ENCODE measurements at regions not wholly inside any gene's neighbourhood (a gene's known extent, or its start where the extent isn't known, plus 50 kb on each side); places are given as distances from the start of the nearest gene placed in this dataset.

DNA sequence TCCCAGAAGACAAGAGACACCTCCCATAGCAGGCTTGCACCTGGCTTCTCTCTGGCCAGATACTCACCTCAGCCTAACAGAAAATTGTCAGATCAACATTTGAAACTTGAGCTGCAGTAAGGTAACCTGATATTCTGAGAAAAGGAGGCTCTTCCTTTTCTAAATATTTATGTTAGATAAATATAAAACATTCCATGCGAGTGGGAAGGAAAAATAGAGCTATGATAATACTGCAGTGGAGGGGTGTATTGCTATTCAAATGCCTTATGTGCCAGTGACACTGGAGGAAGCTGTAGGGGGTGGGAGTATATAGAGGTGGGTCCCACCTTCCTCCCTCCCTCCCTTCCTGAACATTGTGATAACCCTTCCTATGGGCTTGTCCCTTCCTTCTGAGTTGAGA, 515.5 kb upstream of the CHAC2 start:
- Histone ChIP-seq H2BK5ac (ENCODE audit: low read length) (no peak overlapping the region), H3K27ac (replicated peaks; ENCODE audit: low read length) (no peak overlapping the region), H4K8ac (ENCODE audit: low read depth, low read length) (no peak overlapping the region), H3K4me2 (ENCODE audit: insufficient read depth, low read length, poor library complexity, severe bottlenecking) (no peak overlapping the region), H3K18ac (ENCODE audit: low read length) (no peak overlapping the region), H3K36me3 (replicated peaks in 1 of 2; ENCODE audit: control insufficient read depth in 2 of 2, insufficient read depth in 2 of 2, low read length in 2 of 2) (no peaks in the 10 kb centered on the region), H3K4me1 (ENCODE audit: control insufficient read depth in 2 of 2, insufficient read depth in 1 of 2, low read depth in 1 of 2, low read length in 2 of 2) (no peaks in the 10 kb centered on the region), H2AK5ac (ENCODE audit: low read depth, low read length) (no peak overlapping the region), H3K9me3 (replicated peaks in 1 of 2; ENCODE audit: control insufficient read depth in 2 of 2, insufficient read depth in 1 of 2, low read depth in 1 of 2, low read length in 2 of 2) (no peaks in the 10 kb centered on the region), H3K4ac (ENCODE audit: low read length) (no peak overlapping the region), H2BK12ac (ENCODE audit: low read length) (no peak overlapping the region), H4K91ac (ENCODE audit: low read depth, low read length, poor library complexity) (no peak overlapping the region), H3K14ac (ENCODE audit: low read length) (no peak overlapping the region), H2AFZ (ENCODE audit: low read length) (no peak overlapping the region), H2BK15ac (ENCODE audit: low read length) (no peak overlapping the region), H3K9ac (ENCODE audit: low read depth, low read length, poor library complexity) (no peak overlapping the region), H3K79me1 (ENCODE audit: low read depth, low read length) (no peaks in the 10 kb centered on the region), H2BK120ac (ENCODE audit: low read depth, low read length) (no peak overlapping the region), H3K23ac (ENCODE audit: low read depth, low read length, poor library complexity) (no peak overlapping the region), H3K27me3 (ENCODE audit: control insufficient read depth in 3 of 3, insufficient read depth in 3 of 3, low read depth in 1 of 3, low read length in 3 of 3) (no peaks in the 10 kb centered on the region), H3K4me3 (ENCODE audit: low read length in 2 of 2) (no peak overlapping the region)
- DNase-seq (ENCODE audit: low spot score) = no peak
- no CpG with 5 or more reads among the region's 1 CpG for WGBS, 2 donors (ENCODE audit: extremely low coverage in 2 of 2, insufficient read length in 2 of 2, insufficient replicate concordance in 1 of 2)

- no peak overlapping the region for H4K91ac ChIP-seq (ENCODE audit: low read depth, low read length, poor library complexity)
- no peak overlapping the region for H4K8ac ChIP-seq (ENCODE audit: low read depth, low read length)
- no CpG with 5 or more reads among the region's 6 CpGs for WGBS, 2 donors (ENCODE audit: extremely low coverage in 2 of 2, insufficient read length in 2 of 2, insufficient replicate concordance in 1 of 2)
- H3K18ac ChIP-seq (ENCODE audit: low read length) = no peak overlapping the region
- no peak overlapping the region for H3K14ac ChIP-seq (ENCODE audit: low read length)
- H3K79me1 ChIP-seq (ENCODE audit: low read depth, low read length) = no peaks in the 10 kb centered on the region
- H3K9ac ChIP-seq (ENCODE audit: low read depth, low read length, poor library complexity) = no peak overlapping the region
- no peak overlapping the region for H3K4ac ChIP-seq (ENCODE audit: low read length)
- no peak overlapping the region for H2AFZ ChIP-seq (ENCODE audit: low read length)
- H3K27ac ChIP-seq (replicated peaks; ENCODE audit: low read length) = no peak overlapping the region
- no peaks in the 10 kb centered on the region for H3K27me3 ChIP-seq (ENCODE audit: control insufficient read depth in 3 of 3, insufficient read depth in 3 of 3, low read depth in 1 of 3, low read length in 3 of 3)
- H3K23ac ChIP-seq (ENCODE audit: low read depth, low read length, poor library complexity) = no peak overlapping the region
- no peak overlapping the region for H2AK5ac ChIP-seq (ENCODE audit: low read depth, low read length)
- no peak overlapping the region for H3K4me3 ChIP-seq (ENCODE audit: low read length in 2 of 2)
- H3K4me1 ChIP-seq (ENCODE audit: control insufficient read depth in 2 of 2, insufficient read depth in 1 of 2, low read depth in 1 of 2, low read length in 2 of 2) = no peaks in the 10 kb centered on the region
- no peak overlapping the region for H3K4me2 ChIP-seq (ENCODE audit: insufficient read depth, low read length, poor library complexity, severe bottlenecking)
- H2BK120ac ChIP-seq (ENCODE audit: low read depth, low read length) = no peak overlapping the region
- no peak overlapping the region for H2BK12ac ChIP-seq (ENCODE audit: low read length)
- H3K36me3 ChIP-seq (replicated peaks in 1 of 2; ENCODE audit: control insufficient read depth in 2 of 2, insufficient read depth in 2 of 2, low read length in 2 of 2) = no peaks in the 10 kb centered on the region
- H3K9me3 ChIP-seq (replicated peaks in 1 of 2; ENCODE audit: control insufficient read depth in 2 of 2, insufficient read depth in 1 of 2, low read depth in 1 of 2, low read length in 2 of 2) = no peaks in the 10 kb centered on the region
- H2BK5ac ChIP-seq (ENCODE audit: low read length) = no peak overlapping the region
- no peak for DNase-seq (ENCODE audit: low spot score)
- H2BK15ac ChIP-seq (ENCODE audit: low read length) = no peak overlapping the region
Observed at GRCh38 chr2:53247956-53248735, 519.5 kb upstream of the CHAC2 start.

- no peak overlapping the region for H3K27ac ChIP-seq (replicated peaks; ENCODE audit: low read length)
- no peak overlapping the region for H4K91ac ChIP-seq (ENCODE audit: low read depth, low read length, poor library complexity)
- no peak overlapping the region for H2AFZ ChIP-seq (ENCODE audit: low read length)
- no peak overlapping the region for H3K23ac ChIP-seq (ENCODE audit: low read depth, low read length, poor library complexity)
- H2AK5ac ChIP-seq (ENCODE audit: low read depth, low read length) = no peak overlapping the region
- no peak overlapping the region for H3K4me2 ChIP-seq (ENCODE audit: insufficient read depth, low read length, poor library complexity, severe bottlenecking)
- no peak overlapping the region for H2BK120ac ChIP-seq (ENCODE audit: low read depth, low read length)
- no peak overlapping the region for H3K18ac ChIP-seq (ENCODE audit: low read length)
- no peak overlapping the region for H2BK15ac ChIP-seq (ENCODE audit: low read length)
- H3K27me3 ChIP-seq (ENCODE audit: control insufficient read depth in 3 of 3, insufficient read depth in 3 of 3, low read depth in 1 of 3, low read length in 3 of 3) = no peaks in the 10 kb centered on the region
- no peak overlapping the region for H3K4me3 ChIP-seq (ENCODE audit: low read length in 2 of 2)
- no peaks in the 10 kb centered on the region for H3K36me3 ChIP-seq (replicated peaks in 1 of 2; ENCODE audit: control insufficient read depth in 2 of 2, insufficient read depth in 2 of 2, low read length in 2 of 2)
- DNase-seq (ENCODE audit: low spot score) = no peak
- H3K14ac ChIP-seq (ENCODE audit: low read length) = no peak overlapping the region
- no peak overlapping the region for H2BK12ac ChIP-seq (ENCODE audit: low read length)
- no peaks in the 10 kb centered on the region for H3K9me3 ChIP-seq (replicated peaks in 1 of 2; ENCODE audit: control insufficient read depth in 2 of 2, insufficient read depth in 1 of 2, low read depth in 1 of 2, low read length in 2 of 2)
- H2BK5ac ChIP-seq (ENCODE audit: low read length) = no peak overlapping the region
- no peaks in the 10 kb centered on the region for H3K4me1 ChIP-seq (ENCODE audit: control insufficient read depth in 2 of 2, insufficient read depth in 1 of 2, low read depth in 1 of 2, low read length in 2 of 2)
- H4K8ac ChIP-seq (ENCODE audit: low read depth, low read length) = no peak overlapping the region
- H3K9ac ChIP-seq (ENCODE audit: low read depth, low read length, poor library complexity) = no peak overlapping the region
- no peaks in the 10 kb centered on the region for H3K79me1 ChIP-seq (ENCODE audit: low read depth, low read length)
- no peak overlapping the region for H3K4ac ChIP-seq (ENCODE audit: low read length)
Observed at GRCh38 chr2:53243430-53243829, 524.2 kb upstream of the CHAC2 start.

- Histone ChIP-seq H3K27ac (replicated peaks; ENCODE audit: low read length) (no peak overlapping the region), H2BK5ac (ENCODE audit: low read length) (no peak overlapping the region), H2AFZ (ENCODE audit: low read length) (no peak overlapping the region), H3K14ac (ENCODE audit: low read length) (no peak overlapping the region), H3K79me1 (ENCODE audit: low read depth, low read length) (no peaks in the 10 kb centered on the region), H2AK5ac (ENCODE audit: low read depth, low read length) (no peak overlapping the region), H3K9ac (ENCODE audit: low read depth, low read length, poor library complexity) (no peak overlapping the region), H3K23ac (ENCODE audit: low read depth, low read length, poor library complexity) (no peak overlapping the region), H3K18ac (ENCODE audit: low read length) (no peak overlapping the region), H3K4me3 (ENCODE audit: low read length in 2 of 2) (no peak overlapping the region), H4K8ac (ENCODE audit: low read depth, low read length) (no peak overlapping the region), H3K4me1 (ENCODE audit: control insufficient read depth in 2 of 2, insufficient read depth in 1 of 2, low read depth in 1 of 2, low read length in 2 of 2) (no peaks in the 10 kb centered on the region), H2BK12ac (ENCODE audit: low read length) (no peak overlapping the region), H4K91ac (ENCODE audit: low read depth, low read length, poor library complexity) (no peak overlapping the region), H3K4me2 (ENCODE audit: insufficient read depth, low read length, poor library complexity, severe bottlenecking) (no peak overlapping the region), H3K36me3 (replicated peaks in 1 of 2; ENCODE audit: control insufficient read depth in 2 of 2, insufficient read depth in 2 of 2, low read length in 2 of 2) (no peaks in the 10 kb centered on the region), H3K27me3 (ENCODE audit: control insufficient read depth in 3 of 3, insufficient read depth in 3 of 3, low read depth in 1 of 3, low read length in 3 of 3) (no peaks in the 10 kb centered on the region), H3K4ac (ENCODE audit: low read length) (no peak overlapping the region), H2BK15ac (ENCODE audit: low read length) (no peak overlapping the region), H3K9me3 (replicated peaks in 1 of 2; ENCODE audit: control insufficient read depth in 2 of 2, insufficient read depth in 1 of 2, low read depth in 1 of 2, low read length in 2 of 2) (no peaks in the 10 kb centered on the region), H2BK120ac (ENCODE audit: low read depth, low read length) (no peak overlapping the region)
- DNase-seq (ENCODE audit: low spot score) = no peak
- no CpG with 5 or more reads among the region's 3 CpGs for WGBS, 2 donors (ENCODE audit: extremely low coverage in 2 of 2, insufficient read length in 2 of 2, insufficient replicate concordance in 1 of 2)
Observed at GRCh38 chr2:53242090-53242489, 525.5 kb upstream of the CHAC2 start.

All from neuronal stem cell (in vitro differentiated cells).